ENCODE measurements at regions not wholly inside any gene's neighbourhood (a gene's known extent, or its start where the extent isn't known, plus 50 kb on each side); places are given as distances from the start of the nearest gene placed in this dataset.
"Not testable (repeated sequence)": the region's sequence is repeated elsewhere in the genome, so short reads cannot be mapped to it uniquely, and the experiment has no call there.

- Histone ChIP-seq H3K27me3 (ENCODE audit: control insufficient read depth, insufficient read depth, low read length) (no peaks in the 10 kb centered on the region), H3K36me3 (ENCODE audit: control insufficient read depth, insufficient read depth, low read length) (no peaks in the 10 kb centered on the region), H3K4me3 (ENCODE audit: low read depth, low read length) (no peak overlapping the region)
- DNase-seq (ENCODE audit: low read depth), result no peak
- FAIRE-seq, result no peak
- no peak for TF ChIP-seq CTCF (IDR thresholded peaks at IDR 0.05; ENCODE audit: insufficient read depth, low read length, severe bottlenecking)
Observed at GRCh38 chr5:85452322-85453025, 1067.8 kb upstream of the EDIL3 start.

GRCh38 chr5:85453026-85453349 lies 1068.3 kb upstream of the EDIL3 start:
- TF ChIP-seq CTCF (IDR thresholded peaks at IDR 0.05; ENCODE audit: insufficient read depth, low read length, severe bottlenecking), result no peak
- DNase-seq (ENCODE audit: low read depth), result peak; percentile 5
- Histone ChIP-seq H3K27me3 (ENCODE audit: control insufficient read depth, insufficient read depth, low read length) (no peaks in the 10 kb centered on the region), H3K36me3 (ENCODE audit: control insufficient read depth, insufficient read depth, low read length) (no peaks in the 10 kb centered on the region), H3K4me3 (ENCODE audit: low read depth, low read length) (no peak overlapping the region)
- FAIRE-seq, result peak; percentile 66

- no peak for DNase-seq (ENCODE audit: low read depth)
- H3K36me3 ChIP-seq (ENCODE audit: control insufficient read depth, insufficient read depth, low read length), result no peaks in the 10 kb centered on the region
- no peak for TF ChIP-seq CTCF (IDR thresholded peaks at IDR 0.05; ENCODE audit: insufficient read depth, low read length, severe bottlenecking)
- no peak overlapping the region for H3K4me3 ChIP-seq (ENCODE audit: low read depth, low read length)
- no peaks in the 10 kb centered on the region for H3K27me3 ChIP-seq (ENCODE audit: control insufficient read depth, insufficient read depth, low read length)
- no peak for FAIRE-seq
Observed at GRCh38 chr5:85458319-85458718, 1073.6 kb upstream of the EDIL3 start.

GRCh38 chr5:85462957-85463356 lies 1078.3 kb upstream of the EDIL3 start:
- Histone ChIP-seq H3K4me3 (ENCODE audit: low read depth, low read length) (no peak overlapping the region), H3K36me3 (ENCODE audit: control insufficient read depth, insufficient read depth, low read length) (no peaks in the 10 kb centered on the region), H3K27me3 (ENCODE audit: control insufficient read depth, insufficient read depth, low read length) (no peaks in the 10 kb centered on the region)
- FAIRE-seq, result no peak
- no peak for TF ChIP-seq CTCF (IDR thresholded peaks at IDR 0.05; ENCODE audit: insufficient read depth, low read length, severe bottlenecking)
- no peak for DNase-seq (ENCODE audit: low read depth)

GRCh38 chr5:85466423-85466822 lies 1081.7 kb upstream of the EDIL3 start:
- TF ChIP-seq CTCF (IDR thresholded peaks at IDR 0.05; ENCODE audit: insufficient read depth, low read length, severe bottlenecking), result no peak
- no peaks in the 10 kb centered on the region for H3K27me3 ChIP-seq (ENCODE audit: control insufficient read depth, insufficient read depth, low read length)
- no peaks in the 10 kb centered on the region for H3K36me3 ChIP-seq (ENCODE audit: control insufficient read depth, insufficient read depth, low read length)
- DNase-seq (ENCODE audit: low read depth) (no peak), FAIRE-seq (no peak)
- H3K4me3 ChIP-seq (ENCODE audit: low read depth, low read length), result no peak overlapping the region

GRCh38 chr5:85472749-85473148 lies 1088.1 kb upstream of the EDIL3 start:
- no peak for TF ChIP-seq CTCF (IDR thresholded peaks at IDR 0.05; ENCODE audit: insufficient read depth, low read length, severe bottlenecking)
- DNase-seq (ENCODE audit: low read depth) (no peak), FAIRE-seq (no peak)
- no peak overlapping the region for H3K4me3 ChIP-seq (ENCODE audit: low read depth, low read length)
- H3K36me3 ChIP-seq (ENCODE audit: control insufficient read depth, insufficient read depth, low read length), result no peaks in the 10 kb centered on the region
- no peaks in the 10 kb centered on the region for H3K27me3 ChIP-seq (ENCODE audit: control insufficient read depth, insufficient read depth, low read length)

GRCh38 chr5:85475151-85475550 lies 1090.5 kb upstream of the EDIL3 start:
- H3K36me3 ChIP-seq (ENCODE audit: control insufficient read depth, insufficient read depth, low read length); DNase-seq (ENCODE audit: low read depth); H3K4me3 ChIP-seq (ENCODE audit: low read depth, low read length); H3K27me3 ChIP-seq (ENCODE audit: control insufficient read depth, insufficient read depth, low read length); FAIRE-seq: not testable (repeated sequence)
